HG03159 (cell line): ENCODE measurements at regions not wholly inside any gene's neighbourhood (a gene's known extent, or its start where the extent isn't known, plus 50 kb on each side); places are given as distances from the start of the nearest gene placed in this dataset.

Source experiments
- ATAC-seq: cut with Tn5 transposase; IDR thresholded peaks from one replicate; pipeline ENCODE4 v1.9.1; 2021; ENCODE audit warnings: mild to moderate bottlenecking, moderate library complexity; ENCODE audit not compliant: unreplicated experiment

DNA sequence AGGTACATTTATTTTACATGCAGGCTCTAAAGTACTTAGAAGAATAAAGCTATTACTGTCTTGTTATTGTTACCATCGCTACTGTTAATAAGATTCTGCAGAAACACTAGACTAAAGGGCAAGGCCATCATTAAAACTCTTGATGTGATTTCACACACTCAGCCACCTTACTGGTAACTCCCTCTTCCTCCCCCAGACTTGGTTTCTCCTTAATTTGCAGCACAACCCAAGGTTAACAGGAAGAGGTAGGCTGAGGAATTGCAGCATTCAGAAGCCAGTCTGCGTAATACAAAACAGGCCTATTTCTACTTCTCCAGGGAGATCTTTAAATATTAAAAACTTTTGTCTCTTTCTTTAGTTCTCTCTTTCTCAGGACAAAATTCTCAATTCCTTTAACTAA is 210.3 kb downstream of the BTG1 start:
- ATAC-seq, result no peak

- no peak for ATAC-seq
Observed at GRCh38 chr12:91931111-91931510, 214.5 kb downstream of the BTG1 start.

DNA sequence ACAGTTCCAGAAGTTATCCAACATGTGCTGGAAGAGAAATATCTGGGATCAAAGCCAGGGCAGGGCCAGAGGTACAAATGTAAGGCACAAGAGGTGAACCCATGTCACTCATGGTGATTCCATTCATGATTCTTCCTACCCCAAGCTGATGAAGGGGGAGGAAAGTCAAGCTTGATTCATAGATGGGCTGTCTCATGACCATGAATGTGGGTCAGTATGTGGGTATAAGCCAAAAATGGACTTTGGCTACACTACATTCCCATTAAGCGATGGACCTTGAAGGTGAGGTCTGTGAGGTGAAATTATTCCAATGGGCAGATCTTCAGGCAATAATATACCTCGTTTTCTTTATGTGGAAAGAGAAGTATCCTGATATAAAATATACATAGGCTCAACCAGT is 217.1 kb downstream of the BTG1 start:
- ATAC-seq, result no peak

DNA sequence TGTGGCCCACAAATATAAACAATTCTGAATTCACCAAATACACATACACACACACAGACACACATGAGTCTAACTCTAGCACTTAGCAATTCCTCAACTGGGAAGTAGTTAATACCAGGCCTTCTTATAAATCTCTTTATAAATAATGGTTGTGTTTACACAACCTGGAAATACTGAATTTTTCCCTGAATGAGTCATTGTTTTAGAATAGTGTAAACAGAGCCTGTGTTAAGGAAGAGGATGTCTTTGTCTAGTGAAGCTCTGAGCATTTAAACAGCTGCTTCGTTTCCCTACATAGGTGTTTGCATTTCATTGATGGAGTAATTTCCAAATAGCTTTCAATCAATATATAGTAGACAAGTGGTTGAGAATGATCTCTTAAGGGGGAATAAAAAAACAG is 218.8 kb downstream of the BTG1 start:
- no peak for ATAC-seq

DNA sequence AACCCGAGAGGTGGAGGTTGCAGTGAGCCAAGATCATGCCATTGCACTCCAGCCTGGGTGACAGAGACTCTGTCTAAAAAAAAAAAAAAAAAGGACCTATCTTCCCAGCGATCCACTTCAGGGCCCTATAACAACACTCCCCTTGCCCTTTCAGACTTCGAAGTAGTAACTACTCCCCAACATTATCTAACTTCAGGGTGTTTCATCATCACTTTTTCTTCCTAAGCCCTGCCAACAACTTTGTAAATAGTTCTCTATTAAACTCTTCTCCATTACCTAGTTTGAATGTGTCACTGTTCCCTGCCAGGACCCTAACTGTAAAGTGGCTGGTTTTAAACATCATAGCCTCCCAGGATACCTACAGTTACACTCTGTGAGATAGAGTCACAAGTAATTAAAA is 220.8 kb downstream of the BTG1 start:
- no peak for ATAC-seq

- no peak for ATAC-seq
Observed at GRCh38 chr12:91923864-91924263, 221.8 kb downstream of the BTG1 start.

GRCh38 chr12:91922674-91923073 is 223.0 kb downstream of the BTG1 start:
- ATAC-seq, result no peak

- ATAC-seq, result no peak
Observed at GRCh38 chr12:91922139-91922538, 223.5 kb downstream of the BTG1 start.

DNA sequence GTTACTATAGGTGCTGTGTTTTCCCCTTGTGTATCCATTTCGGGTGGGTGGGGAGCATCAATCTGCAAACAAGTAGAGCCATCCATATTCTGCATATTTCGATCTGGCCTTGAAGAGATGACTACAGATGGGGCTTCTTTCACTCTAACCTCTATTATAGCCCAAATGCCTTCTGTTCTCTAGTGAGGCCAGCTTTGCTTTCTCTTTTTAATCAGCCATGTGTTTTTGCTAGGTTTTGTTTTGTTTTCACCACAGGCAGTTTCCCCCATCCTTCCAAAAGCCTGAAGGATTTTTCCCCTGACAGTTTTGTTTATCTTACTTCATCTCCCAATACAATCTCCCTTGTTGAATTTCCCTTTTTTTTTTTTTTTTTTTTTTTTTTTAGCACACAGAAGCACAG is 224.1 kb downstream of the BTG1 start:
- no peak for ATAC-seq

DNA sequence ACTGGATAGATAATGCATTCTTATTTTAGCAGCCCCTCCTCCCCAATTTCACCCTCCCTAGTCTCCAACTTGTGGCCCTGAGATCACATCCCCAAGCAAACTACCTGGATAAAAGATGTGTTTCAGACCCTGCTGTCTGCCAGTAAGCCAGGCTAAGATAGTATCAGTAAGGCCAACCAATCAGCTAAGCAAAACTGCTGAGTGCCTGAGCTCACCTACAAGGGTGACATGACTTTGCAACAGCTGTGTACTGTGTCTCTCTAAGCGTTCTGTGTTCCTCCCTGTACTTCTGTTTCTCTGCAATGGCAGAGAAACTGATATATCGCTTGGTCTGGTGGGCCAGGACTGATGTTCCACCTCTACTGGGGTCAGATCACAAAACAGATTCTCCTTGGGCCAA is 224.9 kb downstream of the BTG1 start:
- ATAC-seq, result no peak

GRCh38 chr12:91920276-91920675 is 225.4 kb downstream of the BTG1 start:
- ATAC-seq, result no peak

DNA sequence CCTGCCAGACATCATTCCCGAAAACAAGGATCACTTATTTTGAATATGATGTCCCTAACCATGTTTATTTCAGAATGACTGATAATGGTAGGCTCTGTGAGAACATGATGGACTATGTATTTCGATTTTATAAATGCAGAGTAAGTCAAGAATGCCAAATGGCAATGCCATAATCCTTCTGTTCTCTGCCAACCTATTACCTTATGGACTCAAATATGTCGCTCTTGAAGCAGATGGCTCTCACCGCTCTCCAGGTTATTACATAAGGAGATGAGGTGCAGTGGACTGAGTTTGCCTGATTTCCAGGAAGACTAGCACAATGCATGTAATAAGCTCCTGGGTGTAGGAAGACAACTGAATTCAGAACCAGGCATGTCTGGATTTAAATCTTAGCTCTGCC is 227.2 kb downstream of the BTG1 start:
- ATAC-seq, result no peak

DNA sequence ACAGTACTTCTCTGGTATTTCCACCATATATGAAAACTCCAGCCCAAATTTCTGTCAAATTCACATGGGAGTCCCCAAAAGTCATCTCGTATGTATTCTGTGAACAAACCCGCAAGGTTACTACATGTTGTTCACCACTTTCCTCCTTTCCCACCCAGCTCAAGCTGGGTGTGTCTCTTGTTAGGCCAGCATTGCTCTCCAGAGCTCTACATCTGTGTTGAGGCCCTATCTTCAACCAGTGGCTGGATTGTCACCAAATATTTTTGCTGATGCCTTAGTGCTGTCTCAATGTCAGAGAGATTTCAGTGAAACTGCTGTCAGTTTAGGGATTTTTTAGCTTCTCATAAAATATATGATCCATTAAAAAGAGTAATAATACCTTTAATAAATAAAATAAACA is 230.9 kb downstream of the BTG1 start:
- ATAC-seq, result no peak

DNA sequence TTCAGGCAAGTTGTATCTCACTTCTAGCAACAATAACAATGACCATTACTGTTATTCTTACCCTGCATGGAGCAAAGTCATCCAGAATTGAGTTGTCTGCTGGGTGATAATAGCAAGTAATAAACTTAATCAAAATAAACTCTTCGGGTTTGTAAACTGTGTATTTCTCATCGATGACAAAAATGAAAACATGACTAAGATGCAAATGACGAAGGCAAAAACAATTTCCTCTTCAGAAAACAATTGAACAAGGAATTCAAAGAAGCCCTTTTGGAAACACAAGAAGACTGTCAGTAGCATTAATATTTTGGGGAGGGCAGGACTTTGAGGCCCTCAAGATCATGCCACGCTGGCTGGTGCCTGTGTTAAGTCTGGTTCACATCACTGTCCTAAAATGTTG is 232.0 kb downstream of the BTG1 start:
- no peak for ATAC-seq

GRCh38 chr12:91913124-91913523 is 232.5 kb downstream of the BTG1 start:
- no peak for ATAC-seq

GRCh38 chr12:91912178-91912577 is 233.5 kb downstream of the BTG1 start:
- no peak for ATAC-seq

DNA sequence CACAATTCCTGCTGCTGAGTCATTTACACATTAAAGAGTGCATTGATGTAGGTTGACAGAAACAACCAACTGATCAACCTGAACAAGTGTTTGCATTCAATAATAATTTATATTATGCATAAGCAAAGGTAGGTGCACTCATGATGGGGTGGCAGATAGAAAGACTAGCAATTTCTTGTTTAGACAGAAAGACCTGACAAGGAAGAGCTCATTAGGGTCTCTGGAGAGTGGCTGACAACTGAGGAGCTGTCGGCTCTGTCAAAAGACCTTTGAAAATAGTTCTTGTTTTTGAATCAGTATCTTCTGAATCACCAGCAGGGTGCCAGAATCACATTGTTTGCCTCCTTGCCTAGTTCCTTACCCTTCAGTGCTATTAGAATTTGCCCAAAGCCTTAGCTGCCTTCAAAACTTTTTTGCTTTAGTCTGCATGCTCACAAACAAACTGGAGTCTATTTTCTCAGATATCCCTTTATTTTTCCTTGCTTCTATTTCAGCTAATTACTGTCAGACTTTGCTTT is 234.7 kb downstream of the BTG1 start:
- ATAC-seq, result no peak

DNA sequence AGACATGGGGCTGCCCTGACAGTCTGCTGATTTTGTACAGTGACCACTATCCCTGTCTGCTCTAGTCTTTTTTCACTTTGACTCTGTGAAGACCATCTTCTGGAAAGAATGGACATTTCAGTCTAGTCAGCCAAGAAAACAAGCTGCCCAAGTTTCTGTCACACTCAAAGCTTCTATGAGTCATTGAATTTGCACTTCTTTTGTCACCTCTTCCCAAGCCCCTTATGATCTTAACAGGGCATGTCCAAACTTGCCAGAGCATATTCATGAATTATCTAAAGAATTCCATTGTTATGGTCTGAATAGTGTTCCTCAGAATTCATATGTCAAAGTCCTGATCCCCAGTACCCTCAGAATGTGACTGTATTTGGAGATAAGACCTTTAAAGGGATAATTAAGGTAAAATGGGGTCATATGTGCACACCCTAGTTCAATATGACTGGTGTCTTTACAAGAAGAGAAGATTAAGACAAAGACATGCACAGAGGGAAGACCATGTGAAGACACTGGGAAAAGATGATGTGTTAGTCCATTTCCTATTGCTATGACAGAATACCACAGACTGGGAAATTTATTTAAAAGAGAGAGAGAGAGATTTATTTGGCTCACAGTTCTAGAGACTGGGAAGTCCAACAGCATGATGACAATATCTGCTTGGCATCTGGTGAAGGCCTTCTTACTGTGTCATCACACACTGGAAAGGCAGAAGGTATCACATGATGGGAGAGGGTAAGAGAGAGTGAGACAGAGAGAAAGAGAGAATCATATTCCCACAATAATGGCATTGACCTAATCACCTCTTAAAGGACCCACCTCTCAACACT is 242.6 kb downstream of the BTG1 start:
- no peak for ATAC-seq

DNA sequence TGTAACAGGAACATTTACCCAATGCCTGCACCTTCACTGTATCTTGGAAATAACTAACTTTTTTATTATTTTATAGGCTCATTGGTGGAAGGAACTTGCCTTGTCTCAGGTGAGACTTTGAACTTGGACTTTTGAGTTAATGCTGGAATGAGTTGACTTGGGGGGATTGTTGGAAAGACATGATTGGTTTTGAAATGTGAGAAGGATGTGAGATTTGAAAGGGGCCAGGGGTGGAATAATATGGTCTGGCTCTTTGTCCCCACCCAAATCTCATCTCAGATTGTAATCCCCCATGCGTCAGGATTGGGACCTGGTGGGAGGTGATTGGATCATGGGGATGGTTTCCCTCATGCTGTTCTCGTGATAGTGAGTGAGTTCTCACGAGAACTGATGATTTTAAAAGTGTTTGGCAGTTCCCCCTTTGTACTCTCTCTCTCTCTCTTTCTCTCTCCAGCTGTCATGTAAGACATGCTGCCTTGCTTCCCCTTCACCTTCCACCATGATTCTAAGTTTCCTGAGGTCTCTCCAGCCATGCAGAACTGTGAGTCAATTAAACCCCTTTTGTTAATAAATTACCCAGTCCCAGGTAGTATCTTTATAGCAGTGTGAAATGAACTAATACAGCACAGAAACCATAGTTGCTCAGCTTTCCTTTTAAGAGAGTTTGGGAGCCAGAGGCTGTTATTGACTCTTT is 244.1 kb downstream of the BTG1 start:
- ATAC-seq, result no peak

GRCh38 chr12:91900971-91901370 is 244.7 kb downstream of the BTG1 start:
- ATAC-seq, result no peak

DNA sequence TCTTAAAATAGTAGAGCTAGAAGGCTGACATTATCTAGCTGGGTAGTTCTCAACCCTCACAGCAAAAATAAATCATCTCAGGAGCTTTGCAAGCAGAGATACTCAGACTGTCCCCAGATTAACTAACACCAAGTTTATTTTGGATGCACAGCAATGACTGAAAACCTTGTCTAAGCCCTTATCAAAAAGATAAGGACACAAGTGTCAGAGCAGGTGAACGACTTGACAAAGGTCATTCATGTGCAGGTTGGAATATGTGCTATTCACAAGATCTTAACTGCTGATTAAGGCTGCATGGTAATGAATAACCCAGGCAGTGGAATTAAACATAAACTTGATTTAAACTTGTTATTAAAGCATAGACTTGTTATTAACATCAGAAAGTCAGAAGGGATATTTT is 246.6 kb downstream of the BTG1 start:
- ATAC-seq, result no peak

GRCh38 chr12:91897025-91897515 is 248.6 kb downstream of the BTG1 start:
- no peak for ATAC-seq
